HG02642 (cell line): ENCODE measurements at regions not wholly inside any gene's neighbourhood (a gene's known extent, or its start where the extent isn't known, plus 50 kb on each side); places are given as distances from the start of the nearest gene placed in this dataset.
A peak's percentile ranks its signal among the peaks of the same experiment; 100 is the strongest.

Experiments used
- ATAC-seq: cut with Tn5 transposase; IDR thresholded peaks from one replicate; pipeline ENCODE4 v1.9.1; 2021; ENCODE audit warnings: mild to moderate bottlenecking; ENCODE audit not compliant: unreplicated experiment, poor library complexity

DNA sequence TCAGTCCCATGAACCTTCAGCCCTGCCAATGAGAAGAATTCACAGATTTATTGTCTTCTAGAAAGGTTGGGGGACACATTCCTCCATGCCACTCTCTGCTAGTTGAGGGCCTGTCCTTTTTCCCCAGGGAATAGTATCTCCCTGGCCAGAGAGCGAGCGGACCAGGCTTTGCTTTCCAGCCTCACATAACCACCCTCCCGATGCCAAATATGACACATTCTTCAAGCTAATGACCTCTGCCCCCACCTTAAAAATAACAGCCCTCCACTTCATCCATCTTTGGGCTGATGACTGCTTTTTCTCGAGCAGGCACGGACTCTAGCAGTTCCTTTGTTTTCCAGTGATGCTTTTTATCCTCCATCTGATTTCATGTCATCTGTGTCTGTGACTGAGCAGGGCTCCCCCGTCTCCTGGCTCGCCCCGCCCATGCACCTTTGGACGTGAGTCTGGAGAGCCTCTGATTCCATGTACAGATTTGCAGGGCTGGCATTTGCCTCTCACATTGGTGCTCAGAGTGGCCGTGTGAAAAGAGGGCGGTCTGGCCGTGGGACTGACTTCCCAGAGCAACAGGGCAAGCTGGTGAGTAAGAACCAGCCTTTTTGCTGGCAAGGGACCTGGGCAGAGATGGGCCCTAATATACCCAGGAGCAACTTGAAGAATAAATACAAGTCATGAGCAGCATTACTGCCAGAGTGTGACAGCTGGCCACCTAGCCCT, 279.8 kb downstream of the BCOR start:
- ATAC-seq: no peak

DNA sequence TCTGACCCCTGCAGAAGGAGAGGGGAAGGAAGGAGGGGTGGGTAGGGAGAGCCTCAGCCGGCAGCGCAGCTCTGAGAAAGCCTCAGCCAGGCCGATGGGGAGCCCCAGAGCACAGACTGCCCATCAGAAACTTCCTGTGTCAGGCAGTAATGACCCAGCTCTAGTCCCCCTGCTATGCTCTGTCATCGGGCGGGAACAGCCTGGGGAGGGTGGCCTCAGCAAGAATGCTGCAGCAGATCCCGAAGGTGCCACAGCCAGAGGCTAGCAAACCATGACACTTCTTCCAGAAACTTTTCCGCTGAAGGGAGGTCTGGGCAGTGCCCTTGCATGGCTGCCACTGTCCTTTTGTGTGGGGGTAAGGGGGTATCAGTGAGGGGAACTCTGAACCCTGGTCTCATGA, 279.0 kb downstream of the BCOR start:
- no peak for ATAC-seq

DNA sequence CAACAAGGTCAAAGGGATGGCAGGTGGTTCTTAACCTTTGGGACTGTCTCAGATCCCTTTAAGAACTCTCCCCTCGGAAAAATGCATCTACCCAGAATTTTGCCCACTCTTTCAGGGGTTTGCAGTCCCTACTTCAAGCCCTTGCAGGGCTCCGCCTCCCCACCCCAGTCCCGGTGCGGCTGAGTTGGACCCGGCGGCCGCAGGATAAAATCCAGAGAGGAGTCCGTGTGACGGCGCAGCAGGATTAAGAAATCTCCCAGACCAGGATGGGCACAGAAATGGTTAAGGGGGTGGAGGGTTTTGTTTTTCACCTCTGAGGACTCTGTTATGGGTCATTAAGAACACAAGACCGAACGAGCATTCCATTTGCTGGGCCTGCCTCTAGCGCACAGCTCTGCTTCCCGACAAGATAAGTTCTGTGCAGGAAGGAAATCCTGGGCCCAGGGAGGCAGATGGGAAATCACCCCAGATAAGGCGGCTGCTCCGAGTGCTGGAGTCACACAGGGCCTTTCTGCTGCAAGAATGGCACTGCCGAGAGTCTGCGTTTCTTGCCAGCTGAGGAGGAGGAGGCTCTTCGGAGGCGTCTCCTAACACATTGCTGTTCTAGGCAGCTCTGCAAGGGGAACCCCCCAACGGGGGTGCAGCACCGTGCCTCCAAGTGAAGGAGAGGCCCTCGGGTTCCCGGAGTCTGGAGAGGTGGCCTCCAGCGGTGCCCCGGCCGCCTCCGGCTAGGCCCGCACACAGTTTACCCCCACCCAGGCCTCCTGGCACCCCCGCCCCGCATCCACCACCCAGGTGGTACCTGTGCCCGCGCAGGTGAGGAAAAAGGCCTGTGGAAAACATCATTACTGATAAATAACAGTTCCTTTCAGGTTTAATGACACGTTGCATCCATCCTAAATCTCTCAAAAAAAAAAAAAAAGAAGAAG, 277.6 kb downstream of the BCOR start:
- ATAC-seq: no peak

GRCh38 chrX:39820938-39821708, 276.6 kb downstream of the BCOR start:
- ATAC-seq: no peak

DNA sequence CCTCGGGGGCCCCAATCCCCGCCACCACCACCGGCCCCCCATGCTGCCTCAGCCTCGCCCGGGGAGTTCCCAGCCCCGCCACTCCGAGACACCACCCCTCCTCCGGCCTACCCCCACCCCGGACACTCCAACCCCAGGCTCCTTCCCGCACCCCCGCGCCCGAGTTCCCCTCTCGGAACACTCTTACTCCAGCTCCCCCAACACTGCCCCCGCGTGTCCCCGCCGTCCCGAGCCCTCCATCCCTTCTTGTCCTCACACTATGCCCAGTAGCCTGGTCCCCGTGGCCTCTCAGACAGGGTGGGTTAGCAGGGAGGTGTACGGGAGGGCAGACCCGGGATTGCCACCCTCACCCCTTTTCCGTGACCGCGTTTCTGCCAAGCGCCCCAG, 276.1 kb downstream of the BCOR start:
- ATAC-seq: no peak

DNA sequence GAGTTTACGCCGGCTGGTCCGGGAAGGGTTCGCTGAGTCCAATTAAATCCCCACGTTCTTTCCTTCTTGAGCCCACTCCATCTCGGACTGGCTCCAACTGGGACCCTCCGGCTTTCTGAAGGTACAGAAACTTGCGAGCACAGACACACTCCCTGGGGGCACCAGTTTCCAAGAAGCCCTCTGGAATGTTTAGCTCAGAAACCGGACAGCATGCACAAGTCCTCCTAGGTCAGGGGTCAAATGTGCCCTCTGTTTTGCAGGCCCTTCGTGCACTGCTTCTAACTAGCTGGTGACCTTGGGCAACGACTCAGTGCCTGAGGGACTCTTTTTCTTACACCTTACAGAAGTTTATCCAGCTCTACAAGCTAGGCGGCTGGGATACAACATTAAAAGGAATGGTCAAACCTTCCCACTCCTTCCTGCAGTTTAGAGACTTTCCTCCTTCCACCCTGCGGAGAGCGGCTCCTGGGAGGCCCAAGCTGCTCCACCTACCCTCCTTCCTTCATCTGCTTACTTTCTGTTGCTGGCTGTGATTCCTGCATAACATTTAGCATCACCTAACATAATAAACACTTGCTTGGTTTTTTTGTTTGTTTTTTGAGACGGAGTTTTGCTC, 275.5 kb downstream of the BCOR start:
- no peak for ATAC-seq

GRCh38 chrX:39823424-39823823, 274.3 kb downstream of the BCOR start:
- ATAC-seq: no peak

DNA sequence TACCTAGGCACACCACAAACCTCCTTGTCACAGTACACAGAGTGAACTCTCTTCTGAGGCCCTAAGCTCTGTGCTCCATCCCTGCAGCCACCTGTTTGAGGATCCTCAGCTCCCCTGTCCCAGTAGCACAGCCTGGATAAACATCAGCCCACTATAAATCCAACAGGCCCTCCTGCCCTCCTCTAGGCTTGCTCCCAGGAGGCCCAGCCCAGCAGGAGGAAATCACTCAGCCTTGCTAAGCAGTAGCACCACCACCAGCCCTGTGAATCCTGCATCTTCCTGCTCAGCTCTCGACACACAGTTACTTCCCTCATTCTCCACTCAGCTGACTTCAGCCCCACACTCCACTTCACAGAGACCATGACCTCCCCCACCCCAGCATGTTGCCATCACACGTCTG, 273.9 kb downstream of the BCOR start:
- no peak for ATAC-seq

GRCh38 chrX:39826813-39827543, 270.8 kb downstream of the BCOR start:
- no peak for ATAC-seq

- ATAC-seq: peak; percentile 81
Observed at GRCh38 chrX:39827951-39828350, 269.8 kb downstream of the BCOR start.

- no peak for ATAC-seq
Observed at GRCh38 chrX:39828971-39829370, 268.8 kb downstream of the BCOR start.

- no peak for ATAC-seq
Observed at GRCh38 chrX:39829965-39830364, 267.8 kb downstream of the BCOR start.

DNA sequence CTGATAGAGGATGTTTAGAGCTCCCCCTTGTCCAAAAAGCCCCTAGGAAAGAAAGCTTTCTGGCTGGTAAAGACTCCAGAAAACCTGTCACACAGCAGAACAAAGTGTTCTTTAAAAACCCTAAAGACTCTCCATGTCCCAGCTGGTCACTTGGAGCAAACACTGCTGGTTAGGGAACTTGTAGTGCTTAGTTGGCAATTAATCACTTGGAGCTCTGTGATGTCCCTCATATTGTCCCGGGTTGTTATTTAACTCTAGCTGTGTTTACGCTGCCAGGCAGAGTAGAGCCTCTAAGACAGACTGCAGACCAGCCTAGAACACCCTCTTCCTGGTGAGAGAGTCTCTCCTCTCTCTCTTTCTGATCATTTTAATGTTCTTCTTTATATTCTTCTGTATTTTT, 267.3 kb downstream of the BCOR start:
- ATAC-seq: no peak

- ATAC-seq: no peak
Observed at GRCh38 chrX:39832211-39832610, 265.5 kb downstream of the BCOR start.

GRCh38 chrX:39834600-39834999, 263.2 kb downstream of the BCOR start:
- no peak for ATAC-seq

GRCh38 chrX:39835241-39835640, 262.5 kb downstream of the BCOR start:
- ATAC-seq: no peak

GRCh38 chrX:39835776-39836175, 262.0 kb downstream of the BCOR start:
- ATAC-seq: no peak

DNA sequence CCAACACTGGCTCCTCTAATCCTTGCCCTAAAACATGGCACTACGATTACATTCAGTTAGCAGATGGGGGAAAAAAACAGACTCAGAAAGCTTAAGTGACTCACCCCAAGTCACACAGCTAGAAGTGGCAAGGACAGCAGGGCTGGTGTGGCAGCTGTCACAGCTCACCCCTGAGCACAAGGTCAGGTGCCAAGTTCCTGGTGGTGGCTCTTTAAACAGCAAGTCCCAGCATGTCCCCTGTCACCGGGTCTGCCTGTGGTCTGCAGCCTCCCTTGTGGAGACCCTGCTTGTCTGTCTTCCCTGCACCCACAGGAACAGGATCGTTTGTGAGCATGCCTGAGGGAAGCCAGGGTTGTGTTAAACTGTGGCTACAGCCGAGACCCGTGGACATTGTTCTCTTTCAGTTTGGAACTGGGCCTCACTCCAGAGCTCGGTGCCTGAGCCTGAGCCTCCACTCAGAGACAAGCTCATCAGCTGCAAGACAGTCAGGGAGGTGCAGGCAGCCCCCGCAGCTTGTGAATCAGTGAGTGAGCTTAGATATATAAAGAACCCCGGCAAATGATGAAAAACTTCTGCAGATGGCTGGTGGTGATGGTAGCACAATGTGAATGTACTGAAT, 260.8 kb downstream of the BCOR start:
- no peak for ATAC-seq

- no peak for ATAC-seq
Observed at GRCh38 chrX:39837688-39838087, 260.1 kb downstream of the BCOR start.
